ENCODE measurements at regions not wholly inside any gene's neighbourhood (a gene's known extent, or its start where the extent isn't known, plus 50 kb on each side); places are given as distances from the start of the nearest gene placed in this dataset.

- TF ChIP-seq CTCF (conservative IDR thresholded peaks at IDR 0.05) = no peak
- H3K27ac ChIP-seq = no peak overlapping the region
Measured at GRCh38 chr11:96905143-96905542, 515.3 kb downstream of the JRKL start.

GRCh38 chr11:96905663-96906062, 515.9 kb downstream of the JRKL start:
- no peak for TF ChIP-seq CTCF (conservative IDR thresholded peaks at IDR 0.05)
- H3K27ac ChIP-seq = no peak overlapping the region

DNA sequence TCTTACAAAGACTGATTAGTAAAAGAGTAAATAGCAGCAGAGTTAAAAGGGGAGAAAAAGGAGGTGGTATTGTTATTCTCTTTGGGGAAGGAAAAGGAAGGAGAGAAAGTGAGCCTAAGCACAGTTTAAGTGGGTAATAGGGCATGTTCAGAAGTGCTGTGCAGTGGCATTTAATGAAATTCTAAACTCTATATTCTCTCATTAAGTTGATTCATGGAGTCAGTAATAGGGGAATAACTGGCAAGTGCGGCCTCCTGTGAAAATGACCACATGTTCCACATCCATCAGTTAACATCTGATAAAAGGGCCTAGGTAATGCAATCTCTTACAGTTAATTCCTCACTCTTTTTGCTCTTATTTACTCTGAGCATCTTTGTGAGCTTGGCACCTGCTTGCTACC, 516.7 kb downstream of the JRKL start:
- no peak for TF ChIP-seq CTCF (conservative IDR thresholded peaks at IDR 0.05)

GRCh38 chr11:96925862-96926261, 536.0 kb downstream of the JRKL start:
- TF ChIP-seq CTCF (conservative IDR thresholded peaks at IDR 0.05) = no peak
- no peak overlapping the region for H3K27ac ChIP-seq

More for the DNA sequence above, 516.7 kb downstream of the JRKL start:
- no peak overlapping the region for H3K27ac ChIP-seq

- no peak for TF ChIP-seq CTCF (conservative IDR thresholded peaks at IDR 0.05)
- no peak overlapping the region for H3K27ac ChIP-seq
Measured at GRCh38 chr11:96940227-96940626, 550.4 kb downstream of the JRKL start.

- H3K27ac ChIP-seq = no peak overlapping the region
- TF ChIP-seq CTCF (conservative IDR thresholded peaks at IDR 0.05) = 0 out of 2 replicates have a peak, but pooled peaks have one; percentile 14
Measured at GRCh38 chr11:96942855-96943254, 553.0 kb downstream of the JRKL start.

- no peak for TF ChIP-seq CTCF (conservative IDR thresholded peaks at IDR 0.05)
- H3K27ac ChIP-seq = no peak overlapping the region
Measured at GRCh38 chr11:96943970-96944369, 554.2 kb downstream of the JRKL start.

DNA sequence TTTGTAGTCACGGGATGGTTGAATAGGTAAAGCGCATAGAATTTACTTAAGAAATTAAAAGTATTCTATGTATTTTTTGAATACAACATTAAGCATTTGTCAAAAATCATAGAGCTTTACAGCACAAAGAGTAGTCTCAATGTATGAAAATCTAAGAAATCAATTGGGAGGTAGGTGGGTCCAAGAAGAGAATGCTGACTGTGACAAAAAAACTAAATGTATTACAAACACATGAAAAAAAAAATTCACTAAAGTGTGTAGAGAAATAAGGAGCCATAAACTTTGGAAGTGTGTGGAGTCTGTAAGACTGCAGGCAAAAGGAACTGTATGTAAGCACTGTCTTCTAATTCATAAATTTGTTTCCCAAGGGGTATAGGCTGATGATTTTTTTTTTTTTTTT, 558.3 kb downstream of the JRKL start:
- H3K27ac ChIP-seq = no peak overlapping the region
- TF ChIP-seq CTCF (conservative IDR thresholded peaks at IDR 0.05) = no peak
